GM21576 (cell line): ENCODE measurements at regions not wholly inside any gene's neighbourhood (a gene's known extent, or its start where the extent isn't known, plus 50 kb on each side); places are given as distances from the start of the nearest gene placed in this dataset.
"Not testable (repeated sequence)": the region's sequence is repeated elsewhere in the genome, so short reads cannot be mapped to it uniquely, and the experiment has no call there.

Experiments
- ATAC-seq: cut with Tn5 transposase; IDR thresholded peaks from one replicate; pipeline ENCODE4 v1.9.1; 2021; ENCODE audit warnings: mild to moderate bottlenecking, moderate library complexity; ENCODE audit not compliant: unreplicated experiment

DNA sequence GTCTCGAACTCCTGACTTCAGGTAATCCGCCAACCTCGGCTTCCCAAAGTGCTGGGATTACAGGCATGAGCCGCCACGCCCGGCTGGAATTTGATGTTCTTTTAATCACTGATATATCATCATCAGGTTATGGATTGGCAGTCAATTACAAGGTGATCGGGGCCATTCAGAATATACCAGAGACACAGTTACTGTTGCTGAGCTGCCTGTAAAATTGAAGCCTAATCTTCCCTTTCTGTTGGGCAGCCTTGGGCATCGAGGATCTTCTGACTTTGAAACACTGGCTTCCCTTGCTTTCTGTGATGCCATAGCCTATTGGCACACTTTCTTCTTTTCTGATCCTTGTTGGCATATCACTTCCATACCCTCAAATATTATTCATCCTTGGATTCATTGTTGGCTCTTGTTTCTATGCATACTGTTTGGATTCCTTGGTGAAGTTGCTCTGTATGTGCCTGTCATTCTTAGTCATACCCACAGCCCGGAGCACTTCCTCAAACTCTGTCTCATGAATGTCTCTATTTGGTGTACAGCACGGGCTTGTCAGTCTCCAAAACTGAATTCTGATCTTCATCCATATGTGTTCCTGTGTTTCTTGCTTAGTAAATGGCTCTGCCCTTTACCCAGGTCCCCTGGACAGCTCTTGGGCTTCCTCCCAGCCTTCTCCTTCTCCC, 85.6 kb upstream of the CRYM start:
- not testable (repeated sequence) for ATAC-seq

DNA sequence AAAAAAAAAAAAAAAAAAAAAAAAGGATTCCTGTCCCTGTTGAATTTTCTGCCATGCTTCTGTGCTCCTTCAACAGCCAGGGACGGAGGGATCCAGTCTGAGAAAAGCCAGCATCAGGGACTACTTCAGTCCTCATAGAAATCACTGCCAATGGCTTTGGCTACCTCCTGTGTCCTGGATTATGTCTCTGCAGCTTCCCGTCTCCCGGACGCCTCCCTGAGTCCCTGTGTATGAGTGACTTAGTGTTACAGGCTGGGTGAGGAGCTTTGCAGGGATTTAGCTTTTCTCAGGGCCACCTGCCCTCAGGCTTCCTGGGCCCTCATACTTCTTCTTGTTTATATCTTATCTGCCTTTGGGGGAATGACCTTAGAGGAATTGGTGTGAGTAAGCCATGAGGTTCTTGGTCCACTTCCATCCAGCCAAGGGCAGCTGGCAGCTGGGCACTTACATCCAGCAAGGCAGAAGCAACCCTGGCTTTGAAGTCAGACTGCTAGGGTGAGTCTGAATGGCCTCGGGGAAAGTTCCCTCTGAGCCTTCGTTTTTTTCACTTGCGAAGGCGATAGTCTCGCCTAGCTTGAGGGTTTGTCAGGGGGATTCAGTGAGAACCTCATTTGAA, 83.6 kb upstream of the CRYM start:
- not testable (repeated sequence) for ATAC-seq

DNA sequence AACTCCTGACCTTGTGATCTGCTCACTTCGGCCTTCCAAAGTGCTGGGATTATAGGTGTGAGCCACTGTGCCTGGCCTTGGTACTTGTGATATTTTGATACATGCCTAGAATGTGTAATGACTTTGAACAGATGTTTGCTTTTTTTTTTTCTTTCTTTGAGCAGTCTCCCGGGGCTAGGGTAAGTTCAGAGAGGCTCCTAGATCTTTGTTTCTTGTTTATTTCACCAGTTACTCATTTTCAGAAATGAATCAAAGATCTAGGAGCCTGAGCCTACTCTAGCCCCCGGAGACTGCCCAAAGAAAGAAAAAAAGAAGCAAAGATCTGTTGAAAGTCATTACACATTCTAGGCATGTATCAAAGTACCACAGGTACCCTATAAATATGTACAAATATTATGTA, 83.0 kb upstream of the CRYM start:
- not testable (repeated sequence) for ATAC-seq

DNA sequence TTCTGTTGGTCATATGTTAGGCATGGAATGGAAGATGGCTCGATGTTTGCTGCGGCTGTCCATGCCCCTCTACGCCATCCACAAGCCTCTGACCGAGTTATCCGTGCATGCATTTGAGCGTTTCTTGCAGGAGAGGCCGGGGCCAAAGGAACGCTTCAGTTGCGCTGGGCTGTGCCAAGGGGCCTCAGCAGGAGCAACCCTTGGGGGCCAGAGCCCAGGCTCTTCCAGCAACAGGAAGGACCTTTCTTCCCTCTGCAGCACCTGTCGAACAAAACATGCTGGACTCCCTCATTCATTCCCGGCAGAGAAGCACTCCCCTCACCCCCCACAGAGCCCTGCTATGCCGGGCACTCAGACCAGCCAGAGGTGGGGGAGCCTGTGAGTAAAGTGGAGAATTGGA, 81.4 kb upstream of the CRYM start:
- peak; percentile 5 for ATAC-seq

DNA sequence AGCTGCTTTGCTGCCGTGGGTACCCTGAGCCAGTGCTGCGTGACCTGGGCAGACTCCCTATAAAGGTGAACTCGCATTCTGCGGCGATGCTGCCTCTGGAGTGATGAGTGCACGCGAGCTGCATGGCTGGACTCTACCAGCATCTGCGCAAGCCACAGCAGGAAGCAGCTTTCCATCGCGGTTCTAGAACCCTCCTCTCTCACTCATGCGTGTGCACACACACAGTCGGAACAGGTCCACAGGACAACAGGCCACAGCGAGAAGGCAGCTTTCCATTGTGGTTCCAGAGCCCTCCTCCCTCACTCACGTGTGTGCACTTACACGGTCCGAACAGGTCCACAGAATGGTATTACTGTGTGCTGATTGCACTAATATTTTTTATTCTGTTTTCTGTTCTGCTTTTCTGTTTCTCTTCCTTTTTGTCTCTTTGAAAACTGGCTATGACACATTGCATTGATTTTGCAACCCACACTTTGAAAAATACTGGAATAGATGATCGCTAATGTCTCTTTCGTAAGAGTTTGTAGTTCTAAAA, 80.2 kb upstream of the CRYM start:
- peak; percentile 38 for ATAC-seq

DNA sequence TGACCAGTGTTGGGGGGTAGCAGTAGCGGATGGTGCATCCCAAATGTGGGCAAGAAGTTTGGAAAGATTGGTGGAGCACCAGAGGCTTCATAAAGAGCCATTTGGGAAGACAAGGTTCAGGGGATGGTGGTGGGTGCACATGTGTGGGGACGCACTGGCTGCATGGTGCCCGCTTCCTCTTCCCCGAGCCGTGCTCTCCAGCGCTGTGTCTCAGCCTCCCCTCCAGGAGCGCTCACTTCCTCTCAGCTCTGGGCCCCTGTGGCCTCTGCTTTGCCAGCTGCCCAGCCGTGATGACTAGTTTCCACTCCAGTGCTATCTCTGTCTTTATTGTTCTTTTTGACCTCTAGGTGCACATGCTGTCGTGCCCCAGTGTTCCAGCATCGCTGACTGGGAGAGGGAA, 78.2 kb upstream of the CRYM start:
- ATAC-seq = not testable (repeated sequence)

DNA sequence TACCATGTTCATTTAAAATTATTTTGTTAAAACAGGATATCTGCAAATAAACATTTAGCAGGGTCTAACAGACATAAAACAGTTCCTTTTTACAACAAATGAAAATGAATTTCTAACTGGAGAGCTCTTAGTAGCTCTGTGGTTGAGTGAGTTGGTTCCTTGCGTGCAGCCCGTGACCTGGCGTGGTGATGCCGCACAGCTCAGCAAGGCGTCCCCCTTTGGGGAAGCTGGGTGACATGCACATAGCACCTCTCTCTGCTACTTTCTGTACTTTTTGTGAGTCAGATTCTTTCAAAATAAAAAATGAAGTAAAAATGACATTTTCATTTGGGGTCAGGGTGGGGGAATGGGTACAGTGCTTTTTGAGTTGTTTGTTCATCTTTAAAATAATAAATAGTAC, 73.3 kb upstream of the CRYM start:
- not testable (repeated sequence) for ATAC-seq

DNA sequence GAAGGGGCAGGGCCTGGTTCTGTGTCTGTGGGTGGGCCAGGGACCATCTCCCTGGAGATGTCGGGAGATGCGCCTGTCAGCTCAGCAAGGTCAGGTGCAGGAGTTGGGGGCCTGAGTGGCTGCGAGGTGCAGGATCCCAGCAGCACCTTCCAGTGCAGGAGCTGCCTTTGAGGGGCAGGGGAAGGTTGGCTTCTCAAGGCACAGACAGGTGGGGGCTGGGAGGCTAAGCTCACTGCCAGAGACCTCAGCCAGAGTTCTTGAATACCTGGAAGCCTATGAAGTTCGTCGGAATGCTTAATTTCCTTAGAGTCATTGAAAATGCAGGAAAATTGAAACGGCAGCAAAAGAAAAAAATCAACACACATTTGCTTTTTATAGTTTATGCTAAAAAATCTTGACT, 72.8 kb upstream of the CRYM start:
- ATAC-seq = not testable (repeated sequence)

DNA sequence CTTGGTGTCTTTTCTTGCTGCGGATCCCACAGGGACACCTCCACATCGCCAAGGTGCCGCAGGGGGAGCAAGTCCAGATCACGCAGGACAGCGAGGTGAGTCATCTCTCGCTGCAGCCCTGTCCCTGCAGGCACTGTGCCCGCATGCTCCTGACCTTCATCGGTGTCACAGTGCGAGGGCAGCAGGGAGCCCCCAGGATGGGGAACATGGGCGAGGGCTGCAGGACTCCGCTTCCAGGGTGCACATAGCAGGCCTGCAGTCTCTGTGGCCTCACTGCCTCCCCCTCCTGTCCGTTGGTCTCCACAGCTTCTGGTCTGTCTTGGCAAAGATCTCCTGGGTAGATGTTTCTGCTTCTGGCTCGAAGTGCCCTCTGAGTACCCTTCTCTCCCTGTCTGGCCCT, 71.2 kb upstream of the CRYM start:
- ATAC-seq = not testable (repeated sequence)

DNA sequence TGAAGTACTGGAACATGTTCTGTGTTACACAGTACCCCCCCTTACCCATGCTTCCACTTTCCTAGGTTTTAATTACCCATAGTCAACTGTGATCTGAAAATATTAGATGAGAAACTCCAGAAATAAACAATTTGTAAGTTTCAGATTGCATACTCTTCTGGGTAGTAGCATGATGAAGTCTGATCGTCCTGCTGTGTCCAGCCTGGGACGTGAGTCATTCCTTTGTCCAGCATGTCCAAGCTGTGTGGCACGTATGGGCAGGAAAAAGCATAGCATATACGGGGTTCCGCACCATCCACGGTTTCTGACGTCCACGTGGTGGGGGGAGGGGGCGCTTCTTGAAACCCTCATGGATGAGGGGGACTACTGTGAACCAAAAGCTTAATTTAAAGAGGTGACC, 70.7 kb upstream of the CRYM start:
- not testable (repeated sequence) for ATAC-seq

DNA sequence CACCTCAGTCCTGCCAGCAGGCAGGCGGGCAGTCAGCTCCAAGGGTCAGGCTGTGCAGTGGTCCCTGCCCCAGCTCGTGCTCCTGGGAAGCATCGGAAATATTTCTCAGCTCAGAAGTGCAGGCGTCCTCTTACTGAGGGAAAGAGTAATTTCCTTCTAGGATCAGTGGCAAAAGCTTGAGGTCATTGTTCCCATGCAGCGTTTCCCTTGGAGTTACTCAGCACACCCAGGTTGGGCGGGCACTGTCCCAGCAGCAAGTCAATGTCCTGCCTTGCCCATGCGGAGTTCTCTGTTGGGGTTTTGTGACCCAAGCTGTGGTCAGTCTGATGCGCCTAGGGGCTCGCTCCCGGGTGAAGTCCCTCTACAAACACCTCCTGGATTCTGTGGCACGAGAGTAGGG, 69.4 kb upstream of the CRYM start:
- ATAC-seq = not testable (repeated sequence)

DNA sequence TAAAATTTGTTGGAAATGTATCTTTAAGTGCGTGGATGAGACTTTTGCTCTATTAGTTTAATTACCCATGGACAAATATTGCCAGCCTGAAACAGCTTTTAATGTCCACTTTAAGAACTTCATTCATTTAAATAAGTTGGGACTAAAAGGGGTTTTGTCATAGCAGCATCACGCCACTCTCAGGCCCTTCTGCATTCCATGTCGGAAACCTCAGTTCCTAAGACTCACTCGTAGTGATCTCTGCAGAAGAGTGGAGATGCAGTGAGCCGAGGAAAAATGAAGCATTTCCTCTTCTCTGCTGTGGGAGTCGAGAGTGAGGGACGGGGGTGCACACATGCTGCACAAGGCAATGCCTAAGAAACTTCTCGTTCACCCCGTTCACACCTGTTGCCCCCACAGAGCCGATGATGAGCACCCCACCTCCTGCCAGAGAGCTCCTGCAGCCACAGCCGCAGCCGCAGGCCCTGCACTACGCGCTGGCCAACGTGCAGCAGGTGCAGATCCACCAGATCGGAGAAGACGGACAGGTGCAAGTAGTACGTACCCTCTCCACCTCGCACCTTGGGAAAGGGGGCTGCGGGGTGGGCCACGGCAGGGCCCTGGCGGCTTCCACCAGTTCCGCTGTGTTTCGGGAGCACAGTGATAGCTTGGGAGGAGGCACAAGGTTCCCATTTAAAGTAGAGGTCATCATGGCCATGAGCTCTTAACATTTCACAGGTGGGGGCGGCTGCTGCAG, 68.8 kb upstream of the CRYM start:
- ATAC-seq = not testable (repeated sequence)

DNA sequence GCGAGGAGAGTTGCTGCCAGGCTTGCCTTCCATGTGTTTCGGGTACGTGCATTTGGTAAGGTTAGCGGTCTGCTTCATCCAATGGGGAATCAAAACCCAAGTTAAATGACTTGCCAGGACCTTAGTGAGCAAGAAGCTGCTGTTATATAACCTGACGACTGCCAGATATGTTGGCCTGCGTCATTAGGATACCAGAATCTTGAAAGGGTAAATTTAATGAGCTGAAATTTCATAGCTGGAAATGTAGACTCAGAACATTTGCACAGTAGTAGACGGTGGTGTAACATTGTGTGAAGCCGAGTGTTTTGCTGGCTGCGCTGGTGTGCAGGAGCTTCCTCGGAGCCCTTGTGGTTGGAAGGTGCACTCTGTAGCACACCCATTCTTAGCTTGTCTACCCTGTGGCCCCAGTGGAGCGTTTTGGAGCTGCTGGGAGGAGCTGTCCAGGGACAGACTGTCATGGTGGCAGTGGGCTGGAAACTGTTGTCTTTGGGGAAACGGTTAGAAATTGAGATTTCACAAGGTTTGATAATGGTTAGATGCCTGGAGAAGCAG, 66.3 kb upstream of the CRYM start:
- ATAC-seq = not testable (repeated sequence)

DNA sequence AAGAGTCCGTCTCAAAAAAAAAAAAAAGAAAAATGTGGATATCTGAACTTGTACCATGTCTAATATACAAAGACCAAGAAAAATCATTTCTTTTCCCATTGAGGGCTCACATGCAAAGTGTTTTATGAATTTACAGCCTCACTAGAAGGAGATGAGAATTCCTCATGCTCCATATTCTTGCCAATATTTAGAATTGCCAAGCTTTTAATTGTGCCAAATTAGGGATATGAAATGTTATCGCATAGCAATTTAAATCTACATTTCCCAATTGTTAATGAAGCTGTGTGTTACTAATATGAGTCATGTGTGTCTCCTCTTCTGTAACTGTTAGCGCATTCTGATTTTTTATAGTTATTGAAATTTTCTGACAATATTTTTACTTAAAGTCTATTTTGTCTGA, 63.0 kb upstream of the CRYM start:
- ATAC-seq = no peak

DNA sequence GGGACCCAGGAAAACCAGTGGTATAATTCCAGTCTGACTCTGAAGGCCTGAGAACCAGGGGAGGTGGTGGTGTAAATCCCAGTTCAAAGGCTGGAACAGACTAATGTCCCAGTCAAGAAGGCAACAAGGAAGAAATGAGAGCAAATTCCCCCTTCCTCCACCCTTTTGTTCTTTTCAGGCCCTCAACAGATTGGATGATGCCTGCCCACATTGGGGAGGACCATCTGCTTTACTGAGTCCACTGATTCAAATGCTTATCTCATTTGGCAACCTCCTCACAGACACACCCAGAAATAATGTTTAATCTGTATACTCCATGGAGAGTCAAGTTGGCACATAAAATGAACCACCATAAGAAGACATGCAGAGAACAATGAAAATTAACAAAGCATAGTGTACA, 61.9 kb upstream of the CRYM start:
- ATAC-seq = no peak

DNA sequence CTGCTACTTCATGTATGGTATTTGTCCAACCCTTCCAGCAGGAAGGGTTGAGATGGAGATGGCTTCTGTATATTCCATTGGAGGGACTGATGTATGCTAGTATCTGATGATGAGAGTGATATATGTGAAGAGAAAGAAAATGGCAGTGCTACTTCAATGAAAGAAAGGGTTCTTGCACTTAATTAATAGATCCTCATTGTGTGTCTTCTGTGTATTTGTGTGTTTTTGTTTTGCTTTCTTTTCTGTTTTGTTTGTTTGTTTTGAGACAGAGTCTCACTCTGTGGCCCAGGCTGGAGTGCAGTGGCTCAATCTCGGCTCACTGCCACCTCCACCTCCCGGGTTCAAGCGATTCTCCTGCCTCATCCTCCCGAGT, 61.2 kb upstream of the CRYM start:
- no peak for ATAC-seq

DNA sequence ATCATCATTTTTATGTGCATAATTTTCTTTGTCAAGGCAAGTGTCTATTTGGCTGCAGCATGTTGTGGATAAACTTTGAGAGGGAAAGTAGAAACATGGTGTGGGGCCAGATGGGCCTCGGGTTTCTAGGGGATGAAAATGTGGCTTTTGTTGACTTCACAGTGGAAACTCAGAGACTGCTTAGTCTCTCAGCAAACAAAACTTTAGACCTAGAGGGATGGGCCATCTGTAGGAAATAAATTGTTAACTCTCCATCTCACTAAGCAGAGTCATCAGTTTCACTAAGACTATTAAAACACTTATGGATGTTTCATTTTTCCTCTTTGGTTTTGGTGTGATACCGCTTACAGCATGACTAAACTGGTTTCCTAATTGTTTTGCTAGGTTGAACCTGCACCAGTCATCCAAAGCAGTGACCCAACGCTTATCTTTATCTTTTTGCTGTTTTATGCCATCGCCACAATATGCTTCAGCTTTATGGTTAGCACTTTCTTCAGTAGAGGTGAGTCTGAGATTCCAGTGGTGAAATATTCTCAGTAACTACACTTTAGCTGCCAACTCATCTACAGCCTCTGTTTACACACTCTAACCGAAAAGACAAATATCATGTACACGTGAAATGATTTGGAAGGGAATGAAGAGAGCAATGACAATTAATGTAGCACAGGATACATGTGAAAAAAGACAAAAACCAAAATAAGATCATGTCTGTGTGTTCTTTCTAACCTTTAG, 60.6 kb upstream of the CRYM start:
- no peak for ATAC-seq

DNA sequence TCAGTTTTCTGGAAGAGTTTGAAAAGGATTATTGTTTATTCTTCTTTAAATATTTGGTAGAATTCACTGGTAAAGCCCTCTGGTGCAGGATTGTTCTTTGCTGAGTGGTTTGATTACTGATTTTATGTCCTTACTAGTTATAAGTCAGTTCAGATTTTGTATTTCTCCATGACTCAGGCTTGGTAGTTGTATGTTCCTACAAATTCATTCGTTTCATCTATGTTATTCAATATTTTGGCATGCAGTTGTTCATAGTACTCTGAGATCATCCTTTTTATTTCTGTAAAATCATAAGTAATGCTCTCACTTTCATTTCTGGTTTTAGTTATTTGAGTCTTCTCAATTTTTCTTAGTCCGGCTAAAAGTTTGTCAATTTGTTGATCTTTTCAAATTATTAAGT, 58.1 kb upstream of the CRYM start:
- no peak for ATAC-seq

DNA sequence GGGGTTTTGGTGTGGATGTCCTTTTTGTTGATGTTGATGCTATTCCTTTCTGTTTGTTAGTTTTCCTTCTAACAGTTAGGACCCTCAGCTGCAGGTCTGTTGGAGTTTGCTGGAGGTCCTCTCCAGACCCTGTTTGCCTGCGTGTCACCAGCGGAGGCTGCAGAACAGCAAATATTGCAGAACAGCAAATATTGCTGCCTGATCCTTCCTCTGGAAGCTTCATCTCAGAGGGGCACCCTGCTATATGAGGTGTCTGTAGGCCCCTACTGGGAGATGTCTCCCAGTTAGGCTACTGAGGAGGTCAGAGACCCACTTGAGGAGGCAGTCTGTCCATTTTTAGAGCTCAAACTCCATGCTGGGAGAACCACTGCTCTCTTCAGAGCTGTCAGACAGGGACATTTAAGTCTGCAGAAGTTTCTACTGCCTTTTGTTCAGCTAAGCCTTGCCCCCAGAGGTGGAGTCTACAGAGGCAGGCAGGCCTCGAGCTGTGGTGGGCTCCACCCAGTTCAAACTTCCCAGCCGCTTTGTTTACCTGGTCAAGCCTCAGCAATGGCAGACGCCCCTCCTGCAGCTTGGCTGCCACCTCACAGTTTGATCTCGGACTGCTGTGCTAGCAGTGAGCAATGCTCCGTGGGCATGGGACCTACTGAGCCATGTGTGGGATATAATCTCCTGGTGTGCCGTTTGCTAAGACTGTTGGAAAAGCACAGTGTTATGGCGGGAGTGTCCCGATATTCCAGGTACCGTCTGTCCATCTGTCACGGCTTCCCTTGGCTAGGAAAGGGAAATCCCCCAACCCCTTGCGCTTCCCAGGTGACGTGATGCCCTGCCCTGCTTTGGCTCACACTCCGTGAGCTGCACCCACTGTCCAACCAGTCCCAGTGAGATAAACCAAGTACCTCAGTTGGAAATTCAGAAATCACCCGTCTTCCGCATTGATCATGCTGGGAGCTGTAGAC, 56.4 kb upstream of the CRYM start:
- not testable (repeated sequence) for ATAC-seq

DNA sequence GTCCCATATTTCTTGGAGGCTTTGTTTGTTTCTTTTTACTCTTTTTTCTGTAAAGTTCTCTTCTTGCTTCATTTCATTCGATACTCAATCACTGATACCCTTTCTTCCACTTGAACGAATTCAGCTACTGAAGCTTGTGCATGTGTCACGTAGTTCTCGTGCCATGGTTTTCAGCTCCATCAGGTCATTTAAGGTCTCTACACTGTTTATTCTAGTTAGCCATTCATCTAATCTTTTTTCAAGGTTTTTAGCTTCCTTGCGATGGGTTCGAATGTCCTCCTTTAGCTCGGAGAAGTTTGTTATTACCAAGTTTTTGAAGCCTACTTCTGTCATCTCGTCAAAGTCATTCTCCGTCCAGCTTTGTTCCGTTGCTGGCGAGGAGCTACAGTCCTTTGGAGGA, 55.6 kb upstream of the CRYM start:
- not testable (repeated sequence) for ATAC-seq
